ENCODE measurements at regions not wholly inside any gene's neighbourhood (a gene's known extent, or its start where the extent isn't known, plus 50 kb on each side); places are given as distances from the start of the nearest gene placed in this dataset.

DNA sequence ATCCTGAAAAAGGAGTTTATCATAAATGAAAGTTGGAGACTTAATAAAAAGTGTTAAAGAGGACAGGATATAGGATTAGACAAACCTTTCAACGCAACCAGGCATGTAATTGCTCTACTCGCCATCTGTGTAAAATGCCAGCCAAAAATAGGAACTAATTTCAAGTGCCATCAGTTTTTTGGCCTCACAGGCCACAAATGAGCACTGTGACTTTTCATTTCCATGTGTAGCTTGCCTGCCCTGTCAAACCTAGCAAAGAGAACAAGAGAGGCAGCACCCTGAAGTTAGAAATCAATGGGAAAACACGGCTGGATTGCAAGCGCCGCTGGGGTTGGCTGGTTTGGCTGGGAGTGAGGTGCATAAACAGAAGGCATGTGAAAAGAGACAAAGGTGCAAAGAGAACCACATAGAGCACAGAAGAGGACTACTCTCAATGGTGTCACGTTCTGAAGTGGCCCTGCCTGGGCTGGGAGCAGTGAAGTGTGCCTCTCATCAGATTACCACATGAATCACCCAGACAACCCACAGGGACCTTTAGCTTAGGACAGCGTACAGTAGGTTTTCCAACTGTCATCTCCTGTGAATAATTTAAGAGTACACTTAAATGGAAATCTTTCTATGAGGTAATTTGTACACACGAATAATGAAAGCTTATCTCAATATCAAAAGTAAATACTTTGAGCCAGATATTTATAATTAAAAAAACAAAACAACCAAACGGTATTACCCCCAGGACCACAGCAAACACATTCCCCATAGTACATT lies 78.0 kb upstream of the NHSL1 start:
- no peak for DNase-seq (ENCODE audit: low spot score)

DNA sequence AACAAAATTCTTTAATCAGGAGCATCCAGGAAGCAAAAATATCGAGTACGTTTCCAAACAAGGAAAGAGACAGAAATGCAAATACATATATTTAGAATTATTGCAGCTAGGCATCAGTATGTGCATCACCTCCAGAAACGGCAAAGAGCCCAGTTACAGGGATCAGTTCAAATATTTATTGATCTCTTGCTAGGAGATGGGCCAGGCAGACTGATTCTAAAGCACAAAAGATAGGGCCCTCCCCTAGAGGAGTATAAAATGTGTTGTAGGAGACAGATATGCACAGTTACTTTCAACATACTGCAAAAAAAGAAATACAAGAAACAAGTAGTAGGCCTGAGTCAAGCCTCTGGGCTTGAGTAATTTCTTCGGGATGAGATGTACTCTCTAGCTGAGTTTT lies 80.7 kb upstream of the NHSL1 start:
- no peak for DNase-seq (ENCODE audit: low spot score)

DNA sequence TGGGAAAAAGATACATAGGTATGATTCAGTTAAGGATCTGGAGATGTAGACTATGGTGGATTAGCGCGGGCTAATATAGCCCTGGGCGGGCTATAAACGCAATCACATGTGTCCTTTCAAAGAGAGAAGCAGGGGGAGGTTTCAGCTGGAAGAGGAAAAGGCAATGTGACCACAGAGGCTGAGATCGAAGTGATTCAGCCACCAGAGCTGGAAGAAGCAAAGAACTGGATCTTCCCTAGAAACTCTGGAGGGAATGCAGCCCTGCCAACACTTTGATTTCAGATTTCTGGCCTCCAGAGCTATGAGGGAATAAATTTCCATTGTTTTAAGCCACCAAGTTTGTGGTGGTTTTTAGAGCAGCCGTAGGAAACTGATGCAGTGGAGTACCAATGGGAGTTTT lies 81.5 kb upstream of the NHSL1 start:
- no peak for DNase-seq (ENCODE audit: low spot score)

DNA sequence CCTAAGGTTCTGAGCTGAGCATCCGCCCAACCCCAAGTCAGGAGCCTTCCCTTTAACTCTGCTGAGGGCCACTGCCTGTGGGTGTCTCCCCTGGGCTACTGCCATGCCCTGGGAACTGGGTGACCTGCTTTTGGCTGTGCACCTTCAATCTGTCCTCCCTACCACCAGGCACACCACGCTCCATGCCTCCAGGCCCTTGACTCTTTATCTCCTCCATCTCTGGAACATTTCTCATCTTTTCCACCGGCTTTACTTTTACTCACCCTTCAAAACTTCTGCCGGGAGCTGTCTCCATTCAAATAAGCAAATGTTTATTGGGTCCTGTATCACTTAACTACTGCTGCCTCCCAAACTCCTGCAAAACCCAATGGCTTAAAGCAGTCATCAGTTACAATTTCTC lies 83.3 kb upstream of the NHSL1 start:
- DNase-seq (ENCODE audit: low spot score) = no peak

DNA sequence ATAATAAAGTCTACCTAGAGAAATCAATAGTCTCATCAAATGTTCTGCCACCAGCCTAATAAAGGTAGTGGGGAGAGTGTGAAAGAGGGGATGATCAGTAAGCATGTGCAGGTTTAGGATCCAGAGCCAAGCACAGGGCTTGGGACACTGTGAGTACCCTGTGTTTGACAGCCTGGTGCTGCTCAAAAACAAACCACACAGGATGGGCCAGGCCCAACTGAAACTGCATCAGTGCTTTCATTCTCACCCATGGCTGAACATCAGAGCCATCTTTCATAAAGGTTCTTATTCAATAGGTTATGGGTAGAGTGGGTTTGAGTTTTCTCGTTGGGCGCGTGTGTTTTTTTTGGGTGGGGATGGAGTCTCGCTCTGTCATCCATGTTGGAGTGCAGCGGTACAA lies 87.3 kb upstream of the NHSL1 start:
- no peak for DNase-seq (ENCODE audit: low spot score)

DNA sequence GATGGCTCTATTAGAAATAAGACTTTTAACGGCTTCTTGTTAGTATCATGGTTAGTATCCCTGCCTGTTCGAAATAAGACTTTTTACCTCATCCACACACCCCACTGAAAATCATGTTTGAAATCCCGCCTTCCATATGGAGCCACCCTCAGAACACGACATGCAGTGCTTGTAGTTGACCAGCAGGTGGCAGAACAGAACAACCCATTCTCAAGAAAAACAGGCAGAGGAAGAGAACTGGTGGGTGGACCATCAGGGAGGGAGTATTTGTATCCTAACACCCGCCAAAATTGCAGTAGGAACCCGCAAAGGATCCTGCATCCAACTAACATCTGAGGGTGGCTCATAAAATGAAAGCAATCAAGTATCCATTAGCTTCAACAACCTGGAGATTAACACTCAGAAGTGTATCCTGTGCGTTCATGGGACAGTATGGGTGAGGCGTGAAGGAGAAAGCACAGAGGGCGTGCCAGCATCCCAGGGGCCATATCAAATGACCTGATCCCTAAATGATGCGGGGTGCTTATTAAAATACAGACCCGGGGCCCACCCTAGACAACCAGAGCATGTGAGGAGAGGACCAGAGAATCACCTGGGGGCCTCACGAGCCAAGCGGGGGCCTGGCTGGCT lies 89.6 kb upstream of the NHSL1 start:
- peak; percentile 75 for DNase-seq (ENCODE audit: low spot score)

DNA sequence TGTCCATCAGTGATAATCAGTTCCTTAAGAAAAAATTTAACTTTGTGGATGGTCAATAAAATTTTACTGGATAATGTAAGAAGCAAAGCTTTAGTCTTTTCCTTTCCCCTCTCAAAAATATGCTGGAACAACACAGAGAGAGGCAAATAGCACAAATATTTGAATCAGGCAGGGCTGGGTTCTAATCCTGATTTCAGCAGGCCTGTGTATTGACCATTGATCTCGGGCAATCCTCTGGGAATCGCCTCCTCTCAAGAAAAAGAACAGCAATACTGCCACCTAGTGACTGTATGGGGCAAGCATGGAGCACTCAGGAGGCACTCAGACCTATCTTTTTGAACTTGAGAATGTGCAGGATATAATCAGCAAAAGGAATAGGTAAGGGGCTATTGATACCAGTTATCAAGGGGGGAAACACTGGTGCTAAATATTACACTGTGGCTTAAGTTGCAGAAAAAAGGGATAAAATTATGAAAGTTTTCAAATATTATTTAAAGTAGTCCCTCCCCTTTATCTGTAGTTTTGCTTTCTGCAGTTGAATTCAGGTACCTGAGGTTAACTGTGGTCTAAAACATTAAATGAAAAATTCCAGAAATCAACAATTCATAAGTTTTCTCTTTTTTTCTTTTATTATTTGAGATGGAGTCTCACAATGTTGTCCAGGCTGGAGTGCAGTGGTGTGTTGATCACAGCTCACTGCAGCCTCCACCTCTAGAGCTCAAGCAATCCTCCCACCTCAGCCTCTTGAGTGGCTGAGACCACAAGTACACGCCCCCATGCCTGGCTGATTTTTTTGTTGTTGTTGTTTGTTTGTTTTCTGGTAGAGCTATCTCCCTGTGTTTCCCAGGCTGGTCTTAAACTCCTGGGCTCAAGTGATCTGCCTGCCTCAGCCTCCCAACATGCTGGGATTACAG lies 91.8 kb upstream of the NHSL1 start:
- DNase-seq (ENCODE audit: low spot score) = peak; percentile 65

DNA sequence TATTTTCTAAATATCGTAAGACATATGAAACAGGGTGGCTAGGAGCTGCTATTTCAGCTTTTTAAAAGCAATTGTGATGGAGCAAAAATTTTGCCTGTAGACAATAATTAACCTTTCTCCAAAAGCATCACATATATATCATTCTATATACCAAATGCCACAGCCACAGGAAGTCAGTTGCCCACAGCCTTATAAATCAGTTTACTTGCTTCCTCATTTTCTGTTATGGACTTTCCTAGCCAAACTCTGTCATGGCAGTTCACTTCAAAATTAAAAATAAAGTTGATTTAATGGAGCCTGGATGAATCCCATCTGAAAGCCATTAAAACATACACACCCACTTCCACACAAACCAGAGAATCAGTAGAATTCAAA lies 93.4 kb upstream of the NHSL1 start:
- no peak for DNase-seq (ENCODE audit: low spot score)

DNA sequence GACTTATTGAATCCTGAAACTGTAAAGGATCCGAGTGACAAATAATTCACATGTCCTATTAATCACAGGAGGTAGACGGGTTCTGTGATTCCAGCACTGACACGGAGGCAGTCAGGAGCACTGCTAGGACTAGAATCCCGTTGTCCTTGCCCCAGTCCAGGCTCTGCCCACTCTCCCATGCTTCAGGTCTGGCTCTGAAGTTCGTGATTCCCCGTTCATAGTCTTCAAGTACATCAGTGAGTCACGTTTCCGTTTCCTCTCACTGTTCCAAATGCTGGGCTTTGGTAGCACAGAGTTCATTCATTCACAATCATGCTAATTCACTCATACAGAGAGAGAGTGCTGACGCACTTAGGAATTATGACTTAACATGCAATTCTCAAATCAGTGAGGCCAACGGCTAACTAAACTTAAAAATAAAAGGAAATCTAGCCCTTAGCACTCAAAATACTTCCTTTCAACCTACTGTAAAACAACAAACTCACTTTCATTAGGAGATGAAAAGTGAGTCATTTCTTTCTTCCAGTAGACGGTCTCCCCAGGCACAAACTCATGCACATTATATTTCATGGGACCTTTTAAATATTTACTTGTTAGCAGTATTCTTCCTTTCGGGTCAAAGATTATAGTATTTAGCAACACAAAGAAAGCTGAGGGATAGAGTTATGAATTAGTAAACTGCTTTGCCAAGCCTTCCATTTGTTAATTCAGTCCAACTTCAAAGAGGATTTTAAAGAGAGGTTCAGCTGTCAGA lies 94.0 kb upstream of the NHSL1 start:
- no peak for DNase-seq (ENCODE audit: low spot score)

DNA sequence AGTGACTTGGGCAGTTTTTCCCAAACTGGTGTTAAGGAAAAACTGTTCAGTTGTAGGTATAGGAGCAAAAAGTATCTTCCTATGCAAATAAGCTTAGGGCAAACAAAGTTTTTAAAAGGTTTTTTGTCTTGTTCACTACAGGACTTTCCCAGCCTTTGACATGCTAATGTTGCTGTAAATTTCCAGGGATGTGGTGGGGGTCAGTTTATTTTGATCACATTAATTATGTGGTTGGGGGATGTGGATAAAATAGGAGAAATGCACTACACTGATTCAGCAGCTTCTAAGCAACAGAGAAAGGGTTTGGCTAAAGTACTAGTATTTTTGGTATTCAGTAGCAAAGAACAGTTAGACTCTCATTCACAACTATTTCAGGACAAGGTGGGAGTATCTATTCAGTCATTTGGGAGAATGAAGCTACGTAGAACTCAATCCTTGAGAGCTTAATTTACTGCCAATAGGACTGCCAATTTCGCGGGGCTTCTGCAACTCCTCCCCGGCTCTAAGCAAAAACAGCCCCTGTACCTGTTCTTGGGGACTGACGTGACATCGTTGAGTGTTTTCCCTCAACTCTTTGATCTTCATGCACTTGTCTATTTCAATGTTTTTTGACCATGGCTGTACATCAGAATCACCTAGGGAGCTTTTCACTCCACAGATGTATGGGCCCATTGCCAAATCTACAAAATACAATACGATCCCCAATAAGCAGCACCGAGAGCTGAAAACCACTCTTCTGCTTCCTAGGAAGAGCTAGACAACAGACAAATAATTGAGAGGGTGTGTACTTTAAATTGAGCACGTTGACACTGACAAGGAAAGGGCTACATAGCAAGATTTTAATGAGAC lies 94.8 kb upstream of the NHSL1 start:
- DNase-seq (ENCODE audit: low spot score) = no peak

DNA sequence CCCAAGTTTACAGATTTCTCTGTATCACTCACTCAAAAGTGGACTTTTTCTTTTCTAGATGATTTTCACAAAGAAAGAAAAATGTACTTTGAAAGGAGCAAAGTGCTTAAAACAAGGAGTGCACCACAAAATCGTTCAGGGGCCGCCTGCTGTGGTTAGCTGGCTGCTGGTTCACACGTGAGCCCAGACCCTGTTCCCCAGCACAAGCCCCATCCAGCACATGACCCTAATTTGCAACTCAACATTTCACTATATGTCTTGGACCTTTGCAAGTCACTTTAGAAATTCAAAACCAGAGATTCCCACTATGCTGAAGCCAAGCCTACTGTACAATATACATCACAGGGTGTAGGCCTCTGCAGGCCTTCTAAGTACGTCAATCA lies 95.5 kb upstream of the NHSL1 start:
- DNase-seq (ENCODE audit: low spot score) = no peak

DNA sequence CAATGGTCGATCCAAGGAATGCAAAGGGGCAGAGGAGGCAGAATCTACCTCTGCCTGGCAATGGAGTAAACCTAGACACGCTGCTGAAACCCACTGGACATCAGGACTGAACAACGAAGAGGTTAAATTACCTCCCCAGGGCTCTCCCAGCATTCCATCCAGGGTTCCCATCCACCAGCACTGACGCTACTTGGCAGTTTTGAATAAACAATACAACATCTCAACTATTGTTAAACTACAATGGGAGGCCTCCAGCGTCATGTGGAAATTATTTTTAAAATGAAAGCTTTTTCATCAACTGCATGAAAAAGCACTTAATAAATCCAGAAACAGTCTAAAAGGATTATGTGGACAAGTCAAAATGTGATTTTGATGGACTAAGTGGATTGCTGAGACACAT lies 96.8 kb upstream of the NHSL1 start:
- no peak for DNase-seq (ENCODE audit: low spot score)

DNA sequence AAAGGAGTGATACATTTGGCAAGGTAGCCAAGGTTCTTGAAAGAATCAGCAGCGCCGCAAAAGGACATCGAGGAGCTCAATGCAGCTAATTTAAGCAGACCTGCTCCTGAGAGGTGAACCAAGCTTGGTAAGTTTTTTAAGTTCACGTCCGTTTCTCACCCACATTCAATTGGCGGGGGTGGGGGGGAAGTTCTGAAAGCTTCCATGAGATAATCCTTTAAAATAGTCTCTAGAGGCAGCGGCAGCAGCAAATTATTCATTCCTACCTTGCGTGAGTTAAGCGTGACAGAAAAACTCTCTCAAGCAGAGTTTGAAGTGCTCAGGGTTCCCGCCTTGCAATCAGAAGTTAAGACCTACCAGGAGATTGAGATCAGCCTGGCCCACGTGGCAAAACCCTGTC lies 97.3 kb upstream of the NHSL1 start:
- no peak for DNase-seq (ENCODE audit: low spot score)

DNA sequence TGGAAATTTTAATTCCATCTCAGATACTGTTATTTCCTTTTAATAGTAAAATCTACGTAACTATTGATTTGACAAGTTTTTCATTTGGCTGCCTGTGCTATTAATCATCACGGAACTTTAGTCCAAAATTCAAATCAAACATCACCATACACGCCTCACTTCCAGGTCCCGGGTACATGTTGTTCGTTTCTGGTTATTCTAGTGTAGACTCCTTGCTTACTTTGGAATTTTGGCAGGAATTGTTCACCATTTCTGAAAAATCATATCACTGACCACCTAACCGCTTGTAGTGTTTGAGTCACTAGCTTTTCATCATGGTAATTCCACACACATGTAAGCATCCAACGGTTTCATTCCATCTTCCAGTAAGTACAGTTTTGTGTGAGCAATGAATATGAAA lies 98.0 kb upstream of the NHSL1 start:
- DNase-seq (ENCODE audit: low spot score) = no peak

DNA sequence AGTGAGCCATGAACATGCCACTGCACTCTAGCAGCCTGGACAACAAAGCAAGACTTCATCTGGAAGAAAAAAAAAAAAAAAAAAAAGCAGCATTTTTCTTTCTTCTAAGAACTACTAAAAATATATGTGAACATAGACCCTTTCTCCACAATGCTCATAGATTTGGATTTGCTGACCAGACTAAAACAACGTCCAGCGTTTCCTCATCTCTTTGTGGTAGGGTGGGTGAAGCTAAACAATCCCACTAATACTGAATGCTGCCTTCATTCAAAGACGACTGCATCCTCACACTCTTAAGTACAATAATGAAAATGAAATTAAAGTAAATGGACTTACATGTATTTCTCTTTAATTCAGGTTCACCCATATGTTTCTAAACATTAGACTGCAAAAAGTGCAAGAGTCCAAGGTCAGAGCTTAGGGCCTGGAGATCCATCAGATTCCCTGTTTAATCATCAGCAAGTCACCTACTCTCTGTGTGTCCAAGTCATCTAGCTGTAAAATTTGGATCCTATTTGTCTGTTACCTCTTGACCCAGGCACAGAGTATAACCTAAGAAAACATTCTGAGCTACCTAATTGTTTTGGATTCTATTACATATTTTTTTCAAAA lies 99.4 kb upstream of the NHSL1 start:
- DNase-seq (ENCODE audit: low spot score) = no peak

DNA sequence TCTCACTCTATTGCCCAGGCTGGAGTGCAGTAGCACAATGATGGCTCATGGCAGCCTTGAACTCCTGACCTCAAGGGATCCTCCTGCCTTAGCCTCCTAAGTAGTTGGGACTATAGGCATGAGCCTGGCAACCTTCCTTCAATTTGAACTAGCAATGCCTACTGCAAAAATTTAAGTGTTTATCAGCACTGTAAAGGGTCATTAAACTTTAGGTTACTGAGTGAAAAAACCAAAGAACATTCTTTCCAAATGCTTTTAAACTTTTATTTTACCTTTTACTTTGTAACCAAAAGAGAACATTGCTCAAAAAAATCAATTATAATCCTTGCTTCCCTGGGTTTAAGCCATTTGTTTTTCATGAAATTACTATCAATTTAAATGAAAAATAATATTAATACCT lies 101.0 kb upstream of the NHSL1 start:
- DNase-seq (ENCODE audit: low spot score) = no peak

DNA sequence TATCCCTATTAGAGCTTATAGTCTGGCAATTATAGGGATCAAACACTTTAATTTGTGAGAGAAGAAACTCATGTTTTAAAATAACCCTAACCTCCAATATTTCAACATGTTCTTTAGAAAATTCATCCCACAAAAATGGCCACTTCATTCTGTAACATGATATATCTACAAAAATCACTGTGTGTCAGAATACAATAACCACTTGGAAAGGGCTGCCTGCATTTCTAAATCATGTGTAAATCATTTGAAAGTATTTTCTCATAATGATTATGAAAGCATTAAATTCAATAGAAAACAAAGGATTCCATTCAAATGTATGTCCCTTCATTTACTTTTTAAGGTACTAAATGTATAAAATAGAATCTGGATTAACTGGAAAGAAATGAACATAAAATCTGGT lies 101.4 kb upstream of the NHSL1 start:
- DNase-seq (ENCODE audit: low spot score) = no peak

DNA sequence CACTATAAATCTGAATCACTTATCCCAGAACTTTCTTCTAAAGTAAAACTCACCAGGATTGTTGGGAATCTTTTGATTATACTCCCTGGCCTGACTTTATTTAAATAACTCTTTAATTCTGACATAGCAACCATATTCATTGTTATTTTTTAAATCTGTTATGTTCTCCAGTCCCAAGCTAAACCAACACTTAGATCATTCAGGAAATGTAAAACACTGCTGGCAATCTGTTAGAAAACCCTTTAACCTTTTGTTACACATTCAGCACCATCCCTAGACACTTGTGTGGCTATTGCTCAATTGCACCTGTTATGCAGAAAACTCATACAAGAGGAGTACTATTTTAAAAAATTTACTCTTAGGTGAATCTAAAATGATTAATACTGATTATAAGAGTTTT lies 101.8 kb upstream of the NHSL1 start:
- no peak for DNase-seq (ENCODE audit: low spot score)

DNA sequence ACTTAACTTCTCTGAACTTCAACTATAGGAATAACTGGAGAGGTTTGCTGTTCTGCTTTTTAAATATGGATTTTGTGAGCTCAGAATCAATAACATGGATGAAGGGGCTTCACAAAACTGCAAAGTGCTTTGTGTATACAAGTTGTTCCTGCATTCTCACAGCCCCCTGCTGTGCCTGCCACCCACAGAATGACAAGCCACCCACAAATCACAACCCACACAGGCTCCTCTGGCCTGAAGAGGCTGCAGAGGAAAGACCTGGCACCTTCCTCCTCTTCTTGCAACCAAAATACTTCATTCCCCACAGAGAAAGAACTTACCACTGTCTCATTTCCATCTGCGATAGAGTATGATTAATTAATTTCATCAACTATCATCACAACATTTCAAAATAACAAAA lies 106.7 kb upstream of the NHSL1 start:
- DNase-seq (ENCODE audit: low spot score) = no peak

DNA sequence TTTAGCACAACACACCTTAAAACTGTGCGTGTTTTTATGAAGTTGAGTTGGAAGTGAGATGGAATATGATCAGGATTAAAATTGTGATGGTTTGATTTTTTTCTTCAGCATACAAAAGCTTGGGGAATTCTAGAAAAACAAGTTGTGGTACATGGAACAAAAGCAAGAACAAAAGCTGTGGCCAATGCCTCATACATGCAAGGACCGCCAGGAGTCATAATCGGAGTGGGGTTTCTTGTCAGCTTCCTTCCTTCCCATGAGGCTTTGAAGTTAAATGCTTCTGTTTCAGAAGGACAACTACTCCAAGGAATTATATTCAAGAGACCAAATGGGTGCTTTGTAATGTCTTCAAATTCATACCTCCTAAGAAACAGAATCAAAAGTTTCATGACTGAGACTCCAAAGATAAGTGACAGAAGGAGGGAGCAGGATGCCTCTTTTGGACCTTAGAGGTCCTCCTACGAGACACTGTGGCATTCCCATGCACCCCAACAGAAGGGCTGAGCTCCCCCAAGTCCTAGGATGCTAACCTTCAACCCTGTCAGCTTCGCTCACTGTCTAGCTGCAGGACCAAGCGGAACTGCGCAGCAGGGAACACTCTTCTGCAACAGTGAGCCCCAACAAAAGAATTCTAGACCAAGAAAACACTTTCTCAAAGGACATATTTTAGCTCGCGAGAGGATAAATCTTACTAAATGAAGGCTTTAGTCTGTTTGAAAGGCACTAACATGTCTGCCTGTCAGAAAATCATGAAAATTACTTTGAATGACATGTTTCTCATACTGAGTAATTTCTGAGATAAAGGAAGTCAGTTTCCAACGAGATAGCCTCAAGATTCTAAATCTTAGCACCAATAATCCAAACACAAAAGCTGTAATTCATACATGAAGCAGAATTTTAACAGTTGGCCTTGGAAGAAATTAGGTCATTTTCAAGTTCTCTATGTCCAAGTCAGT lies 108.5 kb upstream of the NHSL1 start:
- no peak for DNase-seq (ENCODE audit: low spot score)
